HepG2 (cell line): ENCODE measurements at regions not wholly inside any gene's neighbourhood (a gene's known extent, or its start where the extent isn't known, plus 50 kb on each side); places are given as distances from the start of the nearest gene placed in this dataset.

Source experiments
- ATF3 ChIP-seq: sonication (generic); formaldehyde crosslinking; IDR thresholded peaks from 2 replicates; pipeline ENCODE4 v1.4.0; 2020; ENCODE audit warnings: missing genetic modification reagents
- CTCF ChIP-seq: sonication (generic); formaldehyde crosslinking; IDR thresholded peaks from 2 replicates; pipeline ENCODE4 v1.5.0; 2020; ENCODE audit warnings: mild to moderate bottlenecking, missing genetic modification reagents, moderate library complexity
- EZH2 ChIP-seq: conservative IDR thresholded peaks from 2 replicates; pipeline ENCODE4 v1.6.1; 2012; ENCODE audit warnings: mild to moderate bottlenecking, low read depth, low read length, moderate library complexity
- FUBP1 ChIP-seq: sonication (generic); formaldehyde crosslinking; IDR thresholded peaks from 2 replicates; pipeline ENCODE4 v1.5.1; 2020; ENCODE audit warnings: missing genetic modification reagents, mild to moderate bottlenecking, borderline replicate concordance
- HNRNPH1 ChIP-seq: fragments of 200-400 bp; formaldehyde crosslinking; optimal IDR thresholded peaks from 2 replicates; pipeline ENCODE3; 2017; ENCODE audit warnings: mild to moderate bottlenecking, low read depth, low read length
- NCOA5 ChIP-seq: sonication (generic); formaldehyde crosslinking; IDR thresholded peaks from 2 replicates; pipeline ENCODE4 v1.4.0; 2020; ENCODE audit warnings: missing genetic modification reagents
- POLR2AphosphoS5 ChIP-seq: IDR thresholded peaks from 2 replicates; pipeline ENCODE4 v1.6.1; 2012; ENCODE audit warnings: low read depth, low read length
- SMYD3 ChIP-seq: sonication (generic); formaldehyde crosslinking; IDR thresholded peaks from 2 replicates; pipeline ENCODE4 v1.8.1; 2023; ENCODE audit warnings: mild to moderate bottlenecking, missing genetic modification reagents
- U2AF1 ChIP-seq: fragments of 200-400 bp; formaldehyde crosslinking; optimal IDR thresholded peaks from 2 replicates; pipeline ENCODE3; 2017; ENCODE audit warnings: mild to moderate bottlenecking, low read depth, low read length

GRCh38 chr7:79610748-79611304, 157.4 kb upstream of the MAGI2 start:
- TF ChIP-seq POLR2AphosphoS5 (no peak), SMYD3 (no peak), CTCF (no peak), U2AF1 (no peak), NCOA5 (CRISPR knock-in tag) (no peak), ATF3 (CRISPR knock-in tag) (no peak), FUBP1 (no peak), EZH2 (no peak), HNRNPH1 (no peak)
